HepG2 (cell line): ENCODE measurements at regions not wholly inside any gene's neighbourhood (a gene's known extent, or its start where the extent isn't known, plus 50 kb on each side); places are given as distances from the start of the nearest gene placed in this dataset.

ENCODE experiments used
- ATAC-seq: fragments of 200-7000 bp; cut with Tn5 transposase; 3 replicates; pipeline ENCODE4 v1.9.1; 2020; ENCODE audit warnings: mild to moderate bottlenecking, moderate library complexity
- BruUV-seq: library from RNA; stranded (reverse); fragments of 400-500 nt; replicated peaks from 2 replicates; lab custom pipeline; 2021; lab: Mats Ljungman, UMichigan
- CTCF ChIA-PET: fragments of 300-600 bp; formaldehyde crosslinking; extraction: SDS; loops from one replicate; lab custom pipeline; 2021; ENCODE audit warnings: low total read pairs, inconsistent platforms, low intra/inter-chr PET ratio; lab: Yijun Ruan, JAX
- POLR2A ChIA-PET: fragments of 350-600 bp; sonication (Branson Sonifier 250); formaldehyde crosslinking; loops from one replicate; lab custom pipeline; 2020; ENCODE audit warnings: antibody characterized with exemption, inconsistent platforms; lab: Yijun Ruan, JAX
- DNase-seq: peaks from one replicate; pipeline ENCODE4 v3.0.0-alpha.2; 2015; ENCODE audit warnings: low spot score
- FAIRE-seq: peaks from 3 replicates; lab custom pipeline; 2011; peaks lifted over from hg19 to GRCh38; lab: Jason Lieb, UNC
- H2AFZ ChIP-seq: one replicate; pipeline ENCODE4 v1.6.1; 2011; ENCODE audit warnings: low read length, inconsistent platforms
- H3K27ac ChIP-seq: fragments of 300-600 bp; 3 replicates; pipeline ENCODE4 v1.8.0; 2011; ENCODE audit warnings: mixed run types, mild to moderate bottlenecking, mixed read lengths, low read length, inconsistent platforms; ENCODE audit not compliant: insufficient read depth; ENCODE audit errors: extremely low read length
- H3K27me3 ChIP-seq, 2 experiments: fragments of 200-600 bp in 1 of 2; 2 replicates in 1 of 2; 3 replicates in 1 of 2; pipeline versions ENCODE4 v1.6.0 to v1.8.0; 2011; ENCODE audit warnings: low read length in 2 of 2, mild to moderate bottlenecking in 2 of 2, moderate library complexity in 2 of 2, inconsistent platforms in 1 of 2; ENCODE audit not compliant: insufficient read depth in 2 of 2, control insufficient read depth in 1 of 2
- H3K36me3 ChIP-seq, 2 experiments: fragments of 200-600 bp in 1 of 2; replicated peaks in 1 of 2; 2 replicates in 1 of 2; 3 replicates in 1 of 2; pipeline versions ENCODE4 v1.5.1 to v1.8.0; 2011; ENCODE audit warnings: low read length in 2 of 2, inconsistent platforms in 1 of 2; ENCODE audit not compliant: insufficient read depth in 2 of 2, control insufficient read depth in 1 of 2
- H3K4me1 ChIP-seq: 2 replicates; pipeline ENCODE4 v1.5.1; 2012; ENCODE audit warnings: low read length, inconsistent platforms; ENCODE audit not compliant: insufficient read depth
- H3K4me2 ChIP-seq: 2 replicates; pipeline ENCODE4 v1.6.0; 2011; ENCODE audit warnings: low read depth, low read length, inconsistent platforms
- H3K4me3 ChIP-seq, 3 experiments: fragments of 200-600 bp in 1 of 3; sonication (generic), shearing (Covaris generic) in 1 of 3; replicated peaks in 1 of 3; 2 replicates each; pipeline ENCODE4 v1.5.1; 2011 to 2016; ENCODE audit warnings: low read length in 3 of 3, inconsistent platforms in 2 of 3, low read depth in 2 of 3, mild to moderate bottlenecking in 2 of 3, control low read depth in 1 of 3, mixed read lengths in 1 of 3; ENCODE audit not compliant: insufficient read depth in 1 of 3
- H3K79me2 ChIP-seq: one replicate; pipeline ENCODE4 v1.6.1; 2011; ENCODE audit warnings: low read length, inconsistent platforms; ENCODE audit not compliant: insufficient read depth
- H3K9ac ChIP-seq: 2 replicates; pipeline ENCODE4 v1.6.0; 2011; ENCODE audit warnings: mild to moderate bottlenecking, low read depth, low read length, inconsistent platforms; ENCODE audit not compliant: insufficient read depth
- H3K9me3 ChIP-seq: 2 replicates; pipeline ENCODE4 v1.5.1; 2012; ENCODE audit warnings: mild to moderate bottlenecking, low read length
- H4K20me1 ChIP-seq: 2 replicates; pipeline ENCODE4 v1.6.0; 2011; ENCODE audit warnings: inconsistent platforms, mild to moderate bottlenecking, low read length, moderate library complexity; ENCODE audit not compliant: insufficient read depth
- FOSL1 ChIP-seq: sonication (generic); formaldehyde crosslinking; IDR thresholded peaks from 2 replicates; pipeline ENCODE4 v1.9.0; 2021; ENCODE audit warnings: missing genetic modification reagents, borderline replicate concordance
- HCFC1 ChIP-seq: fragments of 150-350 bp; IDR thresholded peaks from 2 replicates; pipeline ENCODE4 v1.6.1; 2014; ENCODE audit warnings: low read depth, low read length
- HES4 ChIP-seq: sonication (generic); formaldehyde crosslinking; IDR thresholded peaks from 2 replicates; pipeline ENCODE4 v1.9.0; 2021; ENCODE audit warnings: mild to moderate bottlenecking, missing genetic modification reagents, borderline replicate concordance
- JARID2 ChIP-seq: sonication (generic); formaldehyde crosslinking; IDR thresholded peaks from 2 replicates; pipeline ENCODE4 v1.8.1; 2023; ENCODE audit warnings: missing genetic modification reagents, inconsistent platforms; ENCODE audit not compliant: insufficient replicate concordance
- KLF15 ChIP-seq: sonication (generic); formaldehyde crosslinking; IDR thresholded peaks from 2 replicates; pipeline ENCODE4 v1.8.1; 2023; ENCODE audit warnings: borderline replicate concordance, mild to moderate bottlenecking, inconsistent platforms, missing genetic modification reagents, mixed read lengths
- NR2C2 ChIP-seq: sonication (generic); formaldehyde crosslinking; IDR thresholded peaks from 2 replicates; pipeline ENCODE4 v1.4.0; 2020; ENCODE audit warnings: missing genetic modification reagents, mild to moderate bottlenecking, moderate library complexity, borderline replicate concordance
- SMC3 ChIP-seq: IDR thresholded peaks from 2 replicates; pipeline ENCODE4 v1.6.1; 2011; ENCODE audit warnings: low read length, improper control_type of control experiment
- ZNF205 ChIP-seq: IDR thresholded peaks from 2 replicates; pipeline ENCODE4 v1.6.1; 2018; ENCODE audit warnings: missing biosample characterization, missing genetic modification reagents
- ZNF556 ChIP-seq: sonication (generic); formaldehyde crosslinking; IDR thresholded peaks from 2 replicates; pipeline ENCODE4 v1.4.0; 2020; ENCODE audit warnings: mild to moderate bottlenecking, missing genetic modification reagents, borderline replicate concordance
- ZNF644 ChIP-seq: IDR thresholded peaks from 2 replicates; pipeline ENCODE4 v1.6.1; 2016; ENCODE audit warnings: low read depth
- ZSCAN21 ChIP-seq: sonication (generic); formaldehyde crosslinking; IDR thresholded peaks from 2 replicates; pipeline ENCODE4 v1.8.0; 2022; ENCODE audit warnings: mild to moderate bottlenecking, missing genetic modification reagents, moderate library complexity, borderline replicate concordance
- WGBS: methylation state at CpG from one replicate; pipeline ENCODE4 v1.1.6; 2017; ENCODE audit warnings: low lambda C conversion rate; 5-methylcytosine and 5-hydroxymethylcytosine counted together
- in situ Hi-C: cut with HindIII; loops from 2 replicates; pipeline ENCODE4 v1.10.0; 2017; ENCODE audit warnings: low pct_unique_long_range_greater_than_20kb; ENCODE audit not compliant: extremely low pct_ligation_motif_present
- intact Hi-C: fragments of 100-400 bp; cut with micrococcal nuclease; formaldehyde crosslinking; loops from one replicate; pipeline ENCODE4 v1.10.0; 2022; ENCODE audit not compliant: unreplicated experiment
- TF ChIP-seq, protein P1 (sequence below): IDR thresholded peaks from 2 replicates; pipeline ENCODE4 v1.6.1; 2016; ENCODE audit warnings: low read depth
- TF ChIP-seq, protein P2 (sequence below): IDR thresholded peaks from 2 replicates; pipeline ENCODE4 v1.6.1; 2012; ENCODE audit warnings: inconsistent platforms
- TF ChIP-seq, protein P3 (sequence below): sonication (generic); formaldehyde crosslinking; IDR thresholded peaks from 2 replicates; pipeline ENCODE4 v1.8.0; 2022; ENCODE audit warnings: mild to moderate bottlenecking, missing genetic modification reagents, borderline replicate concordance
- TF ChIP-seq, protein P4 (sequence below): sonication (generic); formaldehyde crosslinking; IDR thresholded peaks from 2 replicates; pipeline ENCODE4 v1.8.0; 2022; ENCODE audit warnings: mild to moderate bottlenecking, missing genetic modification reagents, moderate library complexity

DNA sequence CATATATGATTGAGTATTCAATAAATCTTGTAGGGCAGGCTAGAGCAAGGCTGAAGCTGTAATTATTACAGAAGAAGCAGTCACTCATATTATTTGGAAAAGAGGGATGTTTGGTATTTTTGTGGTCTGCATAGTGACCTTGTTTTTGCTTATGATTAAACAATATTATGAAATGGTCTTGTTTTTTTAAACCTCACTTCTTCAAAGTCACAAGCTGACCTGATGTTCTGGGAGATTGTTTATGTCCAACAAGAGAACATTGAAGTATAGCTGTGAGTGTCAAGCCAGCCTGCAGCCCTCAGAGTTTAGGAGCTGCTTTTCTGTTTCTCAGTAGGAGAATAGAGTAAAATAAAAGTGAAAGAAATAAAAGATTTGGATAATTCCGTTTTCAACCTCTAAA is 342.2 kb downstream of the LRRC70 start:
- DNase-seq (no peak), ATAC-seq (no peak), FAIRE-seq (no peak)
- BruUV-seq: no TSS peak
- H3K27ac ChIP-seq: no peak overlapping the region
- H3K4me1 ChIP-seq: no peaks in the 10 kb centered on the region
- no peaks in the 10 kb centered on the region for H3K36me3 ChIP-seq
- H3K27me3 ChIP-seq: no peaks in the 10 kb centered on the region
- ChIA-PET CTCF (no interaction called here), POLR2A (no interaction called here)
- 3% methylated on average over 1 of the region's 1 CpG for WGBS
- no peaks in the 10 kb centered on the region for H4K20me1 ChIP-seq
- H3K4me2 ChIP-seq: no peak overlapping the region
- in situ Hi-C loops (no loop called here), intact Hi-C loops (no loop called here)
- H3K9me3 ChIP-seq: no peaks in the 10 kb centered on the region
- H3K4me3 ChIP-seq: no peak overlapping the region
- no peak overlapping the region for H3K9ac ChIP-seq
- H3K79me2 ChIP-seq: no peaks in the 10 kb centered on the region
- H2AFZ ChIP-seq: no peak overlapping the region
- no peak for TF ChIP-seq FOSL1 (CRISPR knock-in tag)
- no peak for TF ChIP-seq ZNF205 (CRISPR knock-in tag)
- TF ChIP-seq, protein P1, sequence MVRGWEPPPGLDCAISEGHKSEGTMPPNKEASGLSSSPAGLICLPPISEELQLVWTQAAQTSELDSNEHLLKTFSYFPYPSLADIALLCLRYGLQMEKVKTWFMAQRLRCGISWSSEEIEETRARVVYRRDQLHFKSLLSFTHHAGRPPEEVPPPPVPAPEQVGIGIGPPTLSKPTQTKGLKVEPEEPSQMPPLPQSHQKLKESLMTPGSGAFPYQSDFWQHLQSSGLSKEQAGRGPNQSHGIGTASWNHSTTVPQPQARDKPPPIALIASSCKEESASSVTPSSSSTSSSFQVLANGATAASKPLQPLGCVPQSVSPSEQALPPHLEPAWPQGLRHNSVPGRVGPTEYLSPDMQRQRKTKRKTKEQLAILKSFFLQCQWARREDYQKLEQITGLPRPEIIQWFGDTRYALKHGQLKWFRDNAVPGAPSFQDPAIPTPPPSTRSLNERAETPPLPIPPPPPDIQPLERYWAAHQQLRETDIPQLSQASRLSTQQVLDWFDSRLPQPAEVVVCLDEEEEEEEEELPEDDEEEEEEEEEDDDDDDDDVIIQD (CRISPR knock-in tag): no peak
- no peak for TF ChIP-seq ZSCAN21 (CRISPR knock-in tag)
- TF ChIP-seq SMC3: no peak
- no peak for TF ChIP-seq KLF15
- no peak for TF ChIP-seq ZNF644 (CRISPR knock-in tag)
- TF ChIP-seq JARID2: no peak
- TF ChIP-seq, protein P2, sequence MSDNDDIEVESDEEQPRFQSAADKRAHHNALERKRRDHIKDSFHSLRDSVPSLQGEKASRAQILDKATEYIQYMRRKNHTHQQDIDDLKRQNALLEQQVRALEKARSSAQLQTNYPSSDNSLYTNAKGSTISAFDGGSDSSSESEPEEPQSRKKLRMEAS: no peak
- TF ChIP-seq, protein P3, sequence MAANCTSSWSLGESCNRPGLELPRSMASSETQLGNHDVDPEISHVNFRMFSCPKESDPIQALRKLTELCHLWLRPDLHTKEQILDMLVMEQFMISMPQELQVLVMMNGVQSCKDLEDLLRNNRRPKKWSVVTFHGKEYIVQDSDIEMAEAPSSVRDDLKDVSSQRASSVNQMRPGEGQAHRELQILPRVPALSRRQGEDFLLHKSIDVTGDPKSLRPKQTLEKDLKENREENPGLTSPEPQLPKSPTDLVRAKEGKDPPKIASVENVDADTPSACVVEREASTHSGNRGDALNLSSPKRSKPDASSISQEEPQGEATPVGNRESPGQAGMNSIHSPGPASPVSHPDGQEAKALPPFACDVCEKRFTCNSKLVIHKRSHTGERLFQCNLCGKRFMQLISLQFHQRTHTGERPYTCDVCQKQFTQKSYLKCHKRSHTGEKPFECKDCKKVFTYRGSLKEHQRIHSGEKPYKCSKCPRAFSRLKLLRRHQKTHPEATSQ: no peak
- no peak for TF ChIP-seq HES4 (CRISPR knock-in tag)
- TF ChIP-seq HCFC1: no peak
- no peak for TF ChIP-seq NR2C2 (CRISPR knock-in tag)
- TF ChIP-seq, protein P4, sequence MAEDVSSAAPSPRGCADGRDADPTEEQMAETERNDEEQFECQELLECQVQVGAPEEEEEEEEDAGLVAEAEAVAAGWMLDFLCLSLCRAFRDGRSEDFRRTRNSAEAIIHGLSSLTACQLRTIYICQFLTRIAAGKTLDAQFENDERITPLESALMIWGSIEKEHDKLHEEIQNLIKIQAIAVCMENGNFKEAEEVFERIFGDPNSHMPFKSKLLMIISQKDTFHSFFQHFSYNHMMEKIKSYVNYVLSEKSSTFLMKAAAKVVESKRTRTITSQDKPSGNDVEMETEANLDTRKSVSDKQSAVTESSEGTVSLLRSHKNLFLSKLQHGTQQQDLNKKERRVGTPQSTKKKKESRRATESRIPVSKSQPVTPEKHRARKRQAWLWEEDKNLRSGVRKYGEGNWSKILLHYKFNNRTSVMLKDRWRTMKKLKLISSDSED (CRISPR knock-in tag): no peak
- no peak for TF ChIP-seq ZNF556 (CRISPR knock-in tag)
